ENCODE measurements at regions not wholly inside any gene's neighbourhood (a gene's known extent, or its start where the extent isn't known, plus 50 kb on each side); places are given as distances from the start of the nearest gene placed in this dataset.
"Not testable (repeated sequence)": the region's sequence is repeated elsewhere in the genome, so short reads cannot be mapped to it uniquely, and the experiment has no call there.

DNA sequence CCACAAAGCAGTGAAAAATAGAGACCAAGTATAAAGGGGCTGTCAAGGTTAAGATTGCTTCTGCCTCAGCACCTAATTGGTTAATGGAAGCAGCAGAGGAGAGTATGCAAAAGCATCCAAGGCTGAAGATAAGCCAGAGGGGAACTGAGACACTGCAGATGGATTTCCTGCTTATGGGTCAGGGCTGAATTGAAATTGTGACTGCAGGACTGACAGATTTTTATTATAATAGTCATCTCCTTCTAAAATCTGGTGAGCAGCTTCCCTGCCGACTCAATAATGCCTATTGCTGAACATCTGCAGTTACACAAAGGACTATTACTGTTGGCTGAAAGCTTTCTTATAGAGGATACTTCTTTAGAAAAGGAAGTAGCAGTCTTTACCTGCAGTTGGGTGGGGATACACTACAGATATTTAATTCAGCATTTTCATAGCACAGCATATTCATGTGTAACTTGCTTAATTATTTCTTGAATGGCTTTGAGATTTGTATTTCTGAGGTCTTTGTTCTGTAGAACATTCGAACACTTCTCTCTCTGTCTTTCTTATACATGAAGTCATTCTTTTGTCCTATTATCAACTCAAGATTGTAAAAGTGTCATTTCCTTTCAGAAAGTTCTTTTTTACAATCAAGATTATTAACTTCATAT is 363.0 kb upstream of the RIOK2 start:
- no peak for DNase-seq

GRCh38 chr5:97547430-97547829 is 364.4 kb upstream of the RIOK2 start:
- DNase-seq = no peak

DNA sequence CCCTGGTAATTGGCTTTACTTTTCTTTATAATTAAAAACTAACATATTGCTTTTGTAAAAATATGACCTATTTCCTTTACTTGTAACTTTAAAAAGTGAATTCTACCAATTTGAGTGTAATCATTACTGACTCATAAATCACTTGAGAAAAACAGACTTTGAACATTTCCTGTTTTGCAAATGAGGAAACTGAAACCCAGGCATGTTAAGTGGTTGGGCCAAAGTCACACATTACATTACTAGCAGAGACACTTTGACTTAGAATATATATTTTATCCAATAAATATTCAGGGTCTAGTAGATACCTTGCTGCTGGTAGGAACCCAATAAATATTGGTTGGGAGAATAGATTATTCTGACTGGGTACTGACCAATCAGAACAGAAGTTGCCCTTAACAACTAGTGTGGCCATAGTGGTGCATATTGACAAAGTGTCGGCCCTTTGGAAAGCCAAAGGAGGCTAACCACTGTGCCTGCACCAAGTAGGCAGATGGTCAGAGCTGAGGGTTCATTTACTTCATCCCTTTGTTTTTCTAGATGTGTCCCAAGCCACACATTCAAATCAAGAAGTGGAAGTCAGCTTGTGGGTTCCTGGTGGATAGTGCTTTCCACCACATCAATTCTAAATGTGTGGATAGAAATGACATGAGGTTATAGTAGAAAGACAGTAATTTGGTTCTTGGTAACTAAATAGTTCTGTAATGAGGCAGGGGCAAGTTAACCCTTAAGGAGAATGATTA is 365.1 kb upstream of the RIOK2 start:
- DNase-seq = no peak

DNA sequence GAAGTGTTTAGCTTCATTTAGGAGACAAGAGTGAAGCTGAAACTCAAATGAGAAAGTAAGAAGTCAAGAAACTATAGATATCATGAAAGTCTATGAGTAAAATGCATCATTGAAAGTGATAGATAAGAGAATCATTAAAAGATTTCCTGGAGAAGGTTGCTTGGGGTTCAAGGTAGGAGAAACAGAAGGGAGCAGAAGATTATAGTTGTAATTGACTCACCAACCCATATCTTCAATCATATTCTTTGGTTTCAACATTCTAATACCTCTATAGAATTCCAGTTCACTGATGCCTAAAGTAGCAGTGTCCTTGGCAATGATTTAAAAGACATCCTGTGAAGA is 365.7 kb upstream of the RIOK2 start:
- DNase-seq = no peak

DNA sequence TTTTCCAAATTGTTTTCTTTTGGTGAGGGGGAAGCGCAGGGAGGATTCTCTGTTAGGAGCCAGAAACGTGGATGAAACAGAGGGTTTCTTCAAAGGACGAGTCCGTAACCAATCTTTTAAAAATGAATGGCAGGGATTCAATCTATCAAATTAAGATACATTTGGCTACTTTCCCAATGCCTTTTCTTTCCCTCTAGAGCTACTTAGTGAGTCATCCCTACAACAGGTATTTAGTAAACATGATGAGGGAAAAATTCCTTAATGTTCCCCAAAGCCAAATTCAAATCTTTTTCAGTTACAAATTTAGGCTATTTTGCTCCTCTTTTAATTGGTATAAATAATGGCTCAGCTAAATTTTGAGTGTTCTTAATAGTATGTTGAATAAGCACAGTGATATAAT is 366.4 kb upstream of the RIOK2 start:
- DNase-seq = no peak

- peak in 1 of 3 experiments; percentile 3 for DNase-seq
These were observed 367.1 kb upstream of the RIOK2 start for GRCh38 chr5:97550164-97550563.

GRCh38 chr5:97550818-97551217 is 367.8 kb upstream of the RIOK2 start:
- DNase-seq = no peak

- DNase-seq = no peak
These were observed 370.8 kb upstream of the RIOK2 start for GRCh38 chr5:97553604-97554452.

DNA sequence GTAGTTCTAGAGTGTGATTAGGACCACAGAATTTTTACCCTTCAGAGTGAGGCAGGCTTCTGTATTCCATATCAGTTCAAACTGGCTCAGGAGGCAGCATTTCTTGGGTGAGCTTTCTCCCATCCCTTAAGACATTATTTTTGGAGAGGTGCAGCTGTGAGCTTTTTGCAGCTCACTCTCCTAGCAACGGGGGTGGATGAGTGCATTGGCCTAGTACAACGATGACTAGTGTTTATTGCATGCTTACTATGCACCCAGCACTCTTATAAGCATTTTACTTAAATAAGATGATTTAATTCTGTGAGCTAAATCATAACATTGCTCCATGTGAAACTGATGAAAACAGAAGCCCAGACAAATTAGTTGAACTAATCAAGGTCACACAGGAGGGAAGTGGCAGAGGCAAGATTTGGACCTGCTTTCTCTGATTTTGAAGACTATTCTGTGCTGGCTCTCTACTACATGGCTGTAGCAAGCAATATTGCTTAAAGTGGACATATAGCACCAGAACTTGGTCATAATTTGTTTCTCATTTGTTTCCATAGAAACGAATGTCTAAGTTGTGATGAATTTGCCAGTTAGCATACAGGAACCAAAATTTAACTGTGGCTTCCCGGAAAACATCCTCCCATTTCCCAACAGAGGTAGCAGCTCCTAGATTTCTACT is 372.1 kb upstream of the RIOK2 start:
- DNase-seq = no peak

DNA sequence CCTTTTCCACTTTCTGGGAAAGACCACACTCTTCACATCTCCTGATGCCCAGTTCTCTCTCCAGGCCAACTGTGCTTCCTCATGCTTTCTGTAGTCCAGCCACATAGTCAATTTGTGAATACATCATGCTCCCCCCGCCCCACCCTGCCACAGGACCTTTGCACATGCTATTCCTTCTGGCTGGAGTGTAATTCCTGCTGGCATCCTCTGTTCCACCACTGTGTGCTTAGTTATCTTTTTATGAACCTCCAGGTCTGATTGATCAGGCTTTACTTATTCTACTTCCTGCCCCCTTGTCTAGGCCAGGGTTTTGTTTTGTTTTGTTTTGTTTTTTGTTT is 372.6 kb upstream of the RIOK2 start:
- DNase-seq = no peak

- no peak for DNase-seq
These were observed 377.0 kb upstream of the RIOK2 start for GRCh38 chr5:97559827-97560598.

GRCh38 chr5:97560599-97560993 is 377.5 kb upstream of the RIOK2 start:
- no peak for DNase-seq

- DNase-seq = no peak
These were observed 380.1 kb upstream of the RIOK2 start for GRCh38 chr5:97563050-97563657.

- DNase-seq = no peak
These were observed 385.3 kb upstream of the RIOK2 start for GRCh38 chr5:97568382-97568781.

- no peak for DNase-seq
These were observed 387.2 kb upstream of the RIOK2 start for GRCh38 chr5:97570242-97570641.

DNA sequence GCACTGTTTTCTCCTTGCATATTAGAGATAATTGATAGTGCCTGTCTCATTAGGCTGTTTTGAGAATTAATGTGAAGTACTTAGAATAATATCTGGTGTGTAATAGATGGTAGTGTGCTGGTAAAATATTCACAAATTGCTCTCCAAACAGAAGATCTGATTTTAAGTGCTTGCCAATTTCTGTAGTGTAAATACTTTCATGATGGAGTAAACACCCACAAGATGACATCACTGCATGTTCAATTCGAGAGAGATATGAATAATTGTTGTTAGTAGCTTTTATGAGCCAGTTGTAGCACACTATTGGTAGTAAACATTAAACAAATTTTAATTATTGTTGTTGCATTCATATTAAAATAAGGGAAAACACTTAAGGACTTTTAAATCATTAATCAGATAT is 392.3 kb upstream of the RIOK2 start:
- peak in 1 of 3 experiments; percentile 63 for DNase-seq

- DNase-seq = no peak
These were observed 393.9 kb upstream of the RIOK2 start for GRCh38 chr5:97576956-97577355.

DNA sequence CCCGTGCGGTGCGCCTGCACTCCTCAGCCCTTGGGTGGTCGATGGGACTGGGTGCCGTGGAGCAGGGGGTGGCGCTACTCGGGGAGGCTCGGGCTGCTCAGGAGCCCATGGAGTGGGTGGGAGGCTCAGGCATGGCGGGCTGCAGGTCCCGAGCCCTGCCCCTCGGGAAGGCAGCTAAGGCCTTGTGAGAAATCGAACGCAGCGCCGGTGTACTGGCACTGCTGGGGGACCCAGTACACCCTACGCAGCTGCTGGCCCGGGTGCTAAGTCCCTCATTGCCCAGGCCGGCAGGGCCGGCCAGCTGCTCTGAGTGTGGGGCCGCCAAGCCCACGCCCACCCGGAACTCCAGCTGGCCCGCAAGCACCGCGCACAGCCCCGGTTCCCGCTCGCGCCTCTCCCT is 396.9 kb upstream of the RIOK2 start:
- DNase-seq = not testable (repeated sequence)

- no peak for DNase-seq
These were observed 397.7 kb upstream of the RIOK2 start for GRCh38 chr5:97580746-97581145.

DNA sequence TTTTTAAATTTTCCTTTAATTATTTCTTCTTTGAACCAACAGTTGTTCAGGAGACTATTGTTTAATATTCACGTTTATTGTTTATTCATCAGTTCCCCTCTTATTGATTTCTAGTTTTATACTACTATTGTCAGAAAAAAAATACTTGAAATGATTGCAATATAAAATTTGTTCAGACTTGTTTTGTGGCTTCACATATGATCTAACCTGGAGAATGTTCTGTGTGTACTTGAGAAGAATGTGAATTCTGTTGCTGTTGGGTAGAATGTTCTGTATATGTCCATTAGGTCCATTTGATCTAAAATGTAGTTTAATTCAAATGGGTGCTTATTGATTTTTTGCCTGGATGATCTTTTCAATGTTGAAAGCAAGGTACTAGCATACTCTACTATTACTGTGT is 408.7 kb upstream of the RIOK2 start:
- DNase-seq = no peak

- DNase-seq = no peak
These were observed 417.4 kb upstream of the RIOK2 start for GRCh38 chr5:97600486-97600885.

- no peak for DNase-seq
These were observed 418.6 kb upstream of the RIOK2 start for GRCh38 chr5:97601651-97602050.

Measured in NCI-H1417 (cell line).